CD4-positive, alpha-beta T cell (primary cell): ENCODE measurements at regions not wholly inside any gene's neighbourhood (a gene's known extent, or its start where the extent isn't known, plus 50 kb on each side); places are given as distances from the start of the nearest gene placed in this dataset.
"Not testable (repeated sequence)": the region's sequence is repeated elsewhere in the genome, so short reads cannot be mapped to it uniquely, and the experiment has no call there.

Source experiments
- ATAC-seq: fragments of 200-7000 bp; cut with Tn5 transposase; one replicate; pipeline ENCODE4 v1.10.0; 2022; ENCODE audit warnings: mild to moderate bottlenecking; ENCODE audit not compliant: poor library complexity
- CTCF ChIA-PET: fragments of 350-600 bp; sonication (Branson Sonifier 250); formaldehyde crosslinking; loops from one replicate; lab custom pipeline; 2021; ENCODE audit warnings: antibody characterized with exemption, inconsistent platforms; lab: Charles Lee
- POLR2A ChIA-PET: fragments of 350-600 bp; sonication (Branson Sonifier 250); formaldehyde crosslinking; loops from one replicate; lab custom pipeline; 2021; ENCODE audit warnings: antibody characterized with exemption, inconsistent platforms; lab: Charles Lee
- DNase-seq, 14 experiments: peaks; one replicate each; pipeline ENCODE4 v3.0.0-alpha.2; 2013 to 2020; ENCODE audit warnings: mixed read lengths in 2 of 14
- H3K27ac ChIP-seq, 2 donors: one replicate each; pipeline versions ENCODE4 v1.5.1 to v1.7.0; 2013; ENCODE audit warnings: low read length in 2 of 2, low read depth in 1 of 2, mild to moderate bottlenecking in 1 of 2
- H3K27me3 ChIP-seq, 2 experiments: 1 replicate in 1 of 2; 2 replicates in 1 of 2; pipeline versions ENCODE4 v1.6.1 to v1.7.0; 2013; ENCODE audit warnings: low read length in 2 of 2, control low read depth in 1 of 2, mild to moderate bottlenecking in 1 of 2, moderate library complexity in 1 of 2; ENCODE audit not compliant: insufficient read depth in 2 of 2, control insufficient read depth in 1 of 2
- H3K36me3 ChIP-seq: one replicate; pipeline ENCODE4 v1.6.1; 2013; ENCODE audit warnings: low read length, control low read depth; ENCODE audit not compliant: insufficient read depth
- H3K4me1 ChIP-seq: one replicate; pipeline ENCODE4 v1.6.1; 2013; ENCODE audit warnings: low read length, control low read depth; ENCODE audit not compliant: insufficient read depth
- H3K4me3 ChIP-seq: one replicate; pipeline ENCODE4 v1.5.1; 2013; ENCODE audit warnings: mild to moderate bottlenecking, low read length, moderate library complexity
- H3K9me3 ChIP-seq, 2 experiments: 1 replicate in 1 of 2; 2 replicates in 1 of 2; pipeline versions ENCODE4 v1.6.1 to v1.7.0; 2013; ENCODE audit warnings: low read length in 2 of 2, mild to moderate bottlenecking in 2 of 2, control low read depth in 1 of 2, moderate library complexity in 1 of 2; ENCODE audit not compliant: control insufficient read depth in 1 of 2, insufficient read depth in 1 of 2
- H3K27ac Mint-ChIP-seq: one replicate; pipeline ENCODE4 v1.8.0; 2020; ENCODE audit warnings: mixed read lengths
- H3K27me3 Mint-ChIP-seq: one replicate; pipeline ENCODE4 v1.8.0; 2021; ENCODE audit warnings: mixed read lengths
- H3K36me3 Mint-ChIP-seq: one replicate; pipeline ENCODE4 v1.8.0; 2021; ENCODE audit warnings: low read depth, mixed read lengths
- H3K4me1 Mint-ChIP-seq: one replicate; pipeline ENCODE4 v1.8.0; 2021; ENCODE audit warnings: low read depth, mixed read lengths
- H3K4me3 Mint-ChIP-seq: one replicate; pipeline ENCODE4 v1.8.0; 2020; ENCODE audit warnings: mild to moderate bottlenecking, mixed read lengths
- H3K9me3 Mint-ChIP-seq: one replicate; pipeline ENCODE4 v1.8.0; 2020; ENCODE audit warnings: mixed read lengths
- intact Hi-C, 2 experiments: fragments of 100-400 bp; cut with DNase I in 1 of 2; cut with micrococcal nuclease in 1 of 2; formaldehyde crosslinking; loops; one replicate each; pipeline versions ENCODE4 v1.15.1 to v1.9.0; 2023 to 2025; cut with DNase I, micrococcal nuclease

DNA sequence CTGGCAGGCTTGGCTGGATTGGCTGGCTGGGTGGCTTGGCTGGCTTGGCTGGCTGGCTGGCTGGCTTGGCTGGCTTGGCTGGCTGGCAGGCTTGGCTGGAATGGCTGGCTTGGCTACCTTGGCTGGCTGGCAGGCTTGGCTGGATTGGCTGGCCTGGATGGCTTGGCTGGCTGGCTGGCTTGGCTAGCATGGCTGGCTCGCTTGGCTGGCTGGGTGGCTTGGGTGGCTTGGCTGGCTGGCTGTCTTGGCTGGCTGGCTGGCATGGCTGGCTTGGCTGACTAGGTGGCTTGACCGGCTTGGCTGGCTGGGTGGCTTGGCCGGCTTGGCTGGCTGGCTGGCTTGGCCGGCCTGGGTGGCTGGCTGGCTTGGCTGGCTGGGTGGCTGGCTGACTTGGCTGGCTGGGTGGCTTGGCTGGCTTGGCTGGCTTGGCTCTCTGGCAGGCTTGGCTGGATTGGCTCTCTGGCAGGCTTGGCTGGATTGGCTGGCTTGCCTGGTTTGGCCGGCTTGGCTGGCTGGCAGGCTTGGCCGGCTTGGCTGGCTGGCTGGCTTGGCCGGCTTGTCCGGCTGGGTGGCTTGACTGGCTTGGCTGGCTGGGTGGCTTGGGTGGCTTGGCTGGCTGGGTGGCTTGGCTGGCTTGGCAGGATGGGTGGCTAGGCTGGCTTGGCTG, 440.9 kb downstream of the GOLGA6L6 start:
- H3K4me3 Mint-ChIP-seq, POLR2A ChIA-PET, H3K4me1 Mint-ChIP-seq, H3K4me3 ChIP-seq, DNase-seq, H3K27me3 ChIP-seq, intact Hi-C loops, H3K27ac ChIP-seq, H3K36me3 ChIP-seq, H3K27me3 Mint-ChIP-seq, CTCF ChIA-PET, ATAC-seq, H3K4me1 ChIP-seq, H3K9me3 Mint-ChIP-seq, H3K27ac Mint-ChIP-seq, H3K36me3 Mint-ChIP-seq: not testable (repeated sequence)
- peaks cover 0 to 23% of the 10 kb centered on the region in 2 experiments for H3K9me3 ChIP-seq

DNA sequence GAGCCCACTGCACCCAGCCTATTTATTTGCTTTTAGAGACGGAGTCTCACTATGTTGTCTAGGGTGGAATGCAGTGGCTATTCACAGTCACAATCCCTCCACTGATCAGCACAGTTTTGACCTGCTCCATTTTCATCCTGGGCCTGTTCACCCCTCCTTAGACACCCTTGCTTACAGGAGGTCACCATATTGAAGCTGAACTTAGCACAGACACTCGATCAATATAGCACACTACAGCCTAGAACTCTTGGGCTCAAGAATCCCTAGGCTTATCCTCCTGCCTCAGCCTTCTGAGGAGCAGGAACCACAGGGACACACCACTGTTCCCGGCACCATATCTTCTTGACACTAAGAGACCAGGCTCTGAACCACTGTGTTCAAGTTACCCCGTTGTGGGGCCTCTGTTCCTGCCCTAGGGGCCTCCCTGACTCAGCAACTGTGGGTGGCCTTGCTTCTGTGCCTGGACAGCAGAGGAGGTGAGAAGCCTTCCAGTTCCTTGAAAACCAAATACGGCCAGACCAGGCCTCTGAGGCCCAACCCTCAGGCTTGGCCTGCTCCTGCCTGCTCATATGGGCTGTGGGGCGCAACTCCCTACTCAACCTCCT, 445.8 kb downstream of the GOLGA6L6 start:
- ATAC-seq, H3K4me1 ChIP-seq, H3K4me3 ChIP-seq, H3K27ac Mint-ChIP-seq, H3K9me3 ChIP-seq, intact Hi-C loops, H3K36me3 ChIP-seq, CTCF ChIA-PET, H3K4me3 Mint-ChIP-seq, H3K4me1 Mint-ChIP-seq, POLR2A ChIA-PET, H3K27me3 ChIP-seq, H3K27me3 Mint-ChIP-seq, H3K36me3 Mint-ChIP-seq, H3K9me3 Mint-ChIP-seq, DNase-seq, H3K27ac ChIP-seq: not testable (repeated sequence)

DNA sequence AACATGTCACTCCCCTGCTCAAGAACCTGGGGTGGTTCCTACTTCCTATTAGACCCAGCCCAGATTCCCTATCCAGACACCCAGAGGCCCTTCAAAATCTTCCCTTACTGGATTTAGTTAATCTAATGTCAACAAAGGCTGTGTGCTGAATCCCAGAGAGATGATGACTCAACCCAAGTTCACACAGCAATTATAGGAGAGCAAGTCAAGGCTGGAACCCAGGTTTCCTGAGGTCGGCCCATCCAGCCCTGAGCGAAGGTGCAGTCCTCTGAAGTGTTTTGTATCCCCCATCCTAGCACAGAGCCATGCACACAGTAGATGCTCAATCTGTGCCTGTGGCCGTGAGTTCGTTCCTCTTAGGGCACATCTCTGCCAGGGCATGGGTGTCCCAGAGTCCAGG, 452.1 kb downstream of the GOLGA6L6 start:
- intact Hi-C loops, ATAC-seq, H3K9me3 Mint-ChIP-seq, H3K27ac ChIP-seq, H3K27ac Mint-ChIP-seq, H3K4me1 ChIP-seq, H3K4me1 Mint-ChIP-seq, H3K9me3 ChIP-seq, CTCF ChIA-PET, H3K4me3 Mint-ChIP-seq, H3K36me3 Mint-ChIP-seq, H3K27me3 Mint-ChIP-seq, H3K4me3 ChIP-seq, POLR2A ChIA-PET, H3K27me3 ChIP-seq, H3K36me3 ChIP-seq: not testable (repeated sequence)
- peak in 1 of 14 experiments; percentile 5 for DNase-seq

DNA sequence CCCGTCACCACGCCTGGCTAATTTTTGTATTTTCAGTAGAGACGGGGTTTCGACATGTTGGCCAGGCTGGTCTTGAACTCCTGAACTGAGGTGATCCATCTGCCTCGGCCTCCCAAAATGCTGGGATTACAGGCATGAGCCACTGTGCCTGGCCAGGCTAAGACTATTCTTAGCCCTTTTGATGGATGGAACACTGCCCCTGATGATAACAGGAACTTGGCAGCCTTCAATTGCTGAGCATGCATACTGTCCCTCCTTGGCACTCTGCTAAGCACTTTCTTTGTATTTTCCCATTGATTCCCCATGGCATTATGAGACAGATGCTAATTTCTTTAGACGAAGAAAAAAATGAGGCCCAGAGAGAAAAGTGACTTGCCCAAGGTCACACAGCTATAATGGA, 457.6 kb downstream of the GOLGA6L6 start:
- CTCF ChIA-PET, H3K27me3 Mint-ChIP-seq, H3K27ac Mint-ChIP-seq, H3K27me3 ChIP-seq, H3K9me3 ChIP-seq, H3K36me3 Mint-ChIP-seq, H3K4me3 Mint-ChIP-seq, H3K4me3 ChIP-seq, H3K36me3 ChIP-seq, intact Hi-C loops, H3K4me1 Mint-ChIP-seq, H3K9me3 Mint-ChIP-seq, ATAC-seq, DNase-seq, H3K4me1 ChIP-seq, POLR2A ChIA-PET, H3K27ac ChIP-seq: not testable (repeated sequence)

DNA sequence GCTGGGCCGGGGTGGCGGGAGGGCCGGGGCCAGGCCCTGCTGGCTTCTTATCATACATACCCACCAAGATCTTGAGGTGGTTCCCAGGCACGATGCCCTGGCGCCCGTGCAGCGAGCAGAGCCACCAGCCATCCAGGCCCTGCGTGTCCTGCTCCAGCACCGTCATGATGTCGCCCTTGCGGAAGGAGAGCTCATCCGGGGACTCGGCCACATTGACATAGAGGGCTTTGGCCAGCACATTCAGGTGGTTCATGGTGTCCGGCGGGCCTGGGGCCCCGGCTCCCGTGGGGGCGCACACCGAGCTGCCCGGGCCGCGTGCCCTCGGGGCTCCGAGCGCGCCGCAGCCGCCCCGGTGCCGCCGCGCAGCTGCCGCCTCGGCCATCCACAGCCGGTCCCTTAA, 467.5 kb downstream of the GOLGA6L6 start:
- ATAC-seq: not testable (repeated sequence)

DNA sequence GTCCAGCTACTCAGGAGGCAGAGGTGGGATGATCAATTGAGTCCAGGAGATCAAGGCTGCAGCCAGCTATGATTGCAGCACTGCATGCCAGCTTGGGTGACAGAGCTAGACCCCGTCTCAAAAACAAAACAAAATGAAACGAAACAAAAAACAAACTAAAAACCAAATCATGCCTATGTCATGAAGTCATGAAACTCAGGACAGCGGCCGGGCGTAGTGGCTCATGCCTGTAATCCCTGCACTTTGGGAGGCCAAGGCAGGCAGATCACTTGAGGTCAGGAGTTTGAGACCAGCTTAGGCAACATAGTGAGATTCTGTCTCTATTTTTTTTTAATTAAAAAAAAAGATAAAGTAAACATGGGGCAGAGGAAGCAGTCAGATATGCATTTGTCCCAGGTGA, 472.6 kb downstream of the GOLGA6L6 start:
- DNase-seq, H3K4me3 Mint-ChIP-seq, H3K27me3 ChIP-seq, H3K27ac ChIP-seq, intact Hi-C loops, H3K4me1 ChIP-seq, POLR2A ChIA-PET, H3K9me3 Mint-ChIP-seq, H3K27me3 Mint-ChIP-seq, H3K27ac Mint-ChIP-seq, CTCF ChIA-PET, H3K4me3 ChIP-seq, H3K36me3 Mint-ChIP-seq, ATAC-seq, H3K4me1 Mint-ChIP-seq, H3K9me3 ChIP-seq, H3K36me3 ChIP-seq: not testable (repeated sequence)

More for the DNA sequence above, 467.5 kb downstream of the GOLGA6L6 start:
- H3K36me3 ChIP-seq, H3K27ac ChIP-seq, intact Hi-C loops, H3K4me1 ChIP-seq, H3K4me1 Mint-ChIP-seq, H3K27me3 ChIP-seq, H3K27me3 Mint-ChIP-seq, H3K27ac Mint-ChIP-seq, H3K9me3 Mint-ChIP-seq, POLR2A ChIA-PET, H3K9me3 ChIP-seq, H3K36me3 Mint-ChIP-seq, H3K4me3 Mint-ChIP-seq, H3K4me3 ChIP-seq, CTCF ChIA-PET: not testable (repeated sequence)
- peak in 1 of 14 experiments; percentile 4 for DNase-seq

DNA sequence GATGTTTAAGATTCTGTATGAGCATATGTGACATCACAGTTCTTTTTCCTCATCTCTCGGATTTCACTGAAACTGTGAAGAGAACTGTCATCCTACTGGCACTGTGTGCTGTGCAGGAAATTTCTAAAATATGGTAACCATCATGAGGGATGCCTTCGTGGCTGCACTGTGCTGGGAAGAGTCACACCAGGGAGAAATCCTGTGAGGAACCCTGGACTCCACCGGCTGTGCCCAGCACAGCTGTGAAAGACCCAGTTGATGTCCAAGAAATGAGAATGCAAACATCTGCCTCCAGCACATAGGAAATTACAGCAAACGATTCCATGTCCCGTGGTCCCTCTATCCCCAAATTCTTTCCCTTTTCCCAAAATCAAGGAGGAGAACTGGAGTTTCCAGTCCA, 475.4 kb downstream of the GOLGA6L6 start:
- H3K9me3 Mint-ChIP-seq, H3K4me3 ChIP-seq, H3K27ac ChIP-seq, H3K4me3 Mint-ChIP-seq, H3K4me1 ChIP-seq, intact Hi-C loops, ATAC-seq, H3K27ac Mint-ChIP-seq, H3K9me3 ChIP-seq, H3K36me3 Mint-ChIP-seq, H3K27me3 ChIP-seq, H3K36me3 ChIP-seq, CTCF ChIA-PET, H3K4me1 Mint-ChIP-seq, DNase-seq, H3K27me3 Mint-ChIP-seq, POLR2A ChIA-PET: not testable (repeated sequence)
